ENCODE measurements at regions not wholly inside any gene's neighbourhood (a gene's known extent, or its start where the extent isn't known, plus 50 kb on each side); places are given as distances from the start of the nearest gene placed in this dataset.

DNA sequence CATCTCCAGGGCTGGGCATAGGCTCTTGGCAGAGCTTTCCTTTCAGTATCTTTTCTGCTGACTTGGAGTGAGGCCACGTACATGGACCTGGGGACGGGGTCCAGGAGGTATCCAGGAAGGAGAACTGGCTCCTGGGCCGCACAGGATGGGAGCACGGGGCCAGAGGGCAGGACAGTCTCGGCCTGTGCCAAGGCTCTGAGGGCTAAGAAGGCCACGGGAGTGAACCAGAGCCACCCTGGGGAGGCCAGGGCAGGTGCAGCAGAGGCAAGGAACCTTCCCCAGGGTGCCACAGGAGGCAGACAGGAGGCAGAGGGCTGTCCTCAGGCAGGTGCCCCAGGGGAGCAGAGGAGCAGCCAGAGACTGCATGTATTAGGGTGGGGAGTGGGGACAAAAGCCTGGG is 50.3 kb downstream of the PLXNA1 start:
- DNase-seq (ENCODE audit: low spot score): no peak
- Histone ChIP-seq H3K4me3 (ENCODE audit: severe bottlenecking) (no peak overlapping the region), H3K4me1 (ENCODE audit: insufficient read depth, poor library complexity, severe bottlenecking) (peaks cover 11% of the 10 kb centered on the region), H3K27me3 (ENCODE audit: insufficient read depth, poor library complexity, severe bottlenecking) (no peaks in the 10 kb centered on the region), H3K27ac (ENCODE audit: poor library complexity, severe bottlenecking) (no peak overlapping the region), H3K9me3 (ENCODE audit: severe bottlenecking) (no peaks in the 10 kb centered on the region), H3K36me3 (ENCODE audit: low read depth) (peaks cover 23% of the 10 kb centered on the region)
- TF ChIP-seq, protein P1, sequence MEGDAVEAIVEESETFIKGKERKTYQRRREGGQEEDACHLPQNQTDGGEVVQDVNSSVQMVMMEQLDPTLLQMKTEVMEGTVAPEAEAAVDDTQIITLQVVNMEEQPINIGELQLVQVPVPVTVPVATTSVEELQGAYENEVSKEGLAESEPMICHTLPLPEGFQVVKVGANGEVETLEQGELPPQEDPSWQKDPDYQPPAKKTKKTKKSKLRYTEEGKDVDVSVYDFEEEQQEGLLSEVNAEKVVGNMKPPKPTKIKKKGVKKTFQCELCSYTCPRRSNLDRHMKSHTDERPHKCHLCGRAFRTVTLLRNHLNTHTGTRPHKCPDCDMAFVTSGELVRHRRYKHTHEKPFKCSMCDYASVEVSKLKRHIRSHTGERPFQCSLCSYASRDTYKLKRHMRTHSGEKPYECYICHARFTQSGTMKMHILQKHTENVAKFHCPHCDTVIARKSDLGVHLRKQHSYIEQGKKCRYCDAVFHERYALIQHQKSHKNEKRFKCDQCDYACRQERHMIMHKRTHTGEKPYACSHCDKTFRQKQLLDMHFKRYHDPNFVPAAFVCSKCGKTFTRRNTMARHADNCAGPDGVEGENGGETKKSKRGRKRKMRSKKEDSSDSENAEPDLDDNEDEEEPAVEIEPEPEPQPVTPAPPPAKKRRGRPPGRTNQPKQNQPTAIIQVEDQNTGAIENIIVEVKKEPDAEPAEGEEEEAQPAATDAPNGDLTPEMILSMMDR (IDR thresholded peaks at IDR 0.05; ENCODE audit: poor library complexity, severe bottlenecking): no peak
- no peak for ATAC-seq (ENCODE audit: low read depth)

- H3K36me3 ChIP-seq (ENCODE audit: low read depth): peaks cover 17% of the 10 kb centered on the region
Measured at GRCh38 chr3:127033786-127034185, 50.9 kb downstream of the PLXNA1 start.

GRCh38 chr3:127034195-127034989 is 51.5 kb downstream of the PLXNA1 start:
- DNase-seq (ENCODE audit: low spot score) (no peak), ATAC-seq (ENCODE audit: low read depth) (no peak)
- H3K9me3 ChIP-seq (ENCODE audit: severe bottlenecking): no peaks in the 10 kb centered on the region
- no peaks in the 10 kb centered on the region for H3K27me3 ChIP-seq (ENCODE audit: insufficient read depth, poor library complexity, severe bottlenecking)
- peak overlapping the region; percentile 48 for H3K27ac ChIP-seq (ENCODE audit: poor library complexity, severe bottlenecking)
- TF ChIP-seq, protein P1 (IDR thresholded peaks at IDR 0.05; ENCODE audit: poor library complexity, severe bottlenecking): no peak
- H3K4me1 ChIP-seq (ENCODE audit: insufficient read depth, poor library complexity, severe bottlenecking): peaks cover 11% of the 10 kb centered on the region
- H3K36me3 ChIP-seq (ENCODE audit: low read depth): peaks cover 11% of the 10 kb centered on the region; the same call in 1 of the 2 replicates
- no peak overlapping the region for H3K4me3 ChIP-seq (ENCODE audit: severe bottlenecking)

More at GRCh38 chr3:127033786-127034185, 50.9 kb downstream of the PLXNA1 start:
- Histone ChIP-seq H3K27ac (ENCODE audit: poor library complexity, severe bottlenecking) (no peak overlapping the region), H3K27me3 (ENCODE audit: insufficient read depth, poor library complexity, severe bottlenecking) (no peaks in the 10 kb centered on the region), H3K4me3 (ENCODE audit: severe bottlenecking) (no peak overlapping the region), H3K9me3 (ENCODE audit: severe bottlenecking) (no peaks in the 10 kb centered on the region), H3K4me1 (ENCODE audit: insufficient read depth, poor library complexity, severe bottlenecking) (peaks cover 11% of the 10 kb centered on the region)
- DNase-seq (ENCODE audit: low spot score) (no peak), ATAC-seq (ENCODE audit: low read depth) (no peak)
- TF ChIP-seq, protein P1 (IDR thresholded peaks at IDR 0.05; ENCODE audit: poor library complexity, severe bottlenecking): no peak

- ATAC-seq (ENCODE audit: low read depth) (no peak), DNase-seq (ENCODE audit: low spot score) (peak; percentile 45)
- H3K4me3 ChIP-seq (ENCODE audit: severe bottlenecking): no peak overlapping the region
- peaks cover 11% of the 10 kb centered on the region for H3K4me1 ChIP-seq (ENCODE audit: insufficient read depth, poor library complexity, severe bottlenecking)
- TF ChIP-seq, protein P1 (IDR thresholded peaks at IDR 0.05; ENCODE audit: poor library complexity, severe bottlenecking): no peak
- H3K27ac ChIP-seq (ENCODE audit: poor library complexity, severe bottlenecking): peak overlapping the region; percentile 48
- H3K36me3 ChIP-seq (ENCODE audit: low read depth): peaks cover 9% of the 10 kb centered on the region; the same call in 1 of the 2 replicates
- no peaks in the 10 kb centered on the region for H3K9me3 ChIP-seq (ENCODE audit: severe bottlenecking)
- H3K27me3 ChIP-seq (ENCODE audit: insufficient read depth, poor library complexity, severe bottlenecking): no peaks in the 10 kb centered on the region
Measured at GRCh38 chr3:127034990-127035652, 52.2 kb downstream of the PLXNA1 start.
